ENCODE measurements at regions not wholly inside any gene's neighbourhood (a gene's known extent, or its start where the extent isn't known, plus 50 kb on each side); places are given as distances from the start of the nearest gene placed in this dataset.

DNA sequence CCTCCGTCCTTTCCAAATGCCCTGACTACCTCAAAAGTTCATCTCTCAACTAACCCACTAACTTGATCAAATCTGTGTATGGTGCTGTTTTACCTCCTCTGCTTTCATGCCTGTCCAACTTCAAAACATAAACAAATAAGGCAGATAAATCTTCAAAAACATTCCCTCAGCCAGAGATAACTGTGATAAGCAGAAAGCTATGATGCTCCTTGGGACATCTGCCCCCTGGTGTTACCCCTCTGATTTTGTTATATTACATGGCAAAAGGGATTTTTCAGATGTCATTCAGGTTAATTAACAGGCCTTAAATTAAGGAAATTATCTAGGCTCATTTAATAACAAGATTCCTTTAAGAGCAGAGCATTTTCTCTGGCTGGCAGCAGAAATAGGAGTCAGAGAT, 810.8 kb upstream of the CHAC2 start:
- DNase-seq (ENCODE audit: low read depth), result no peak
- no peak overlapping the region for H3K4me3 ChIP-seq (ENCODE audit: low read depth, low read length)
- TF ChIP-seq, protein P1, sequence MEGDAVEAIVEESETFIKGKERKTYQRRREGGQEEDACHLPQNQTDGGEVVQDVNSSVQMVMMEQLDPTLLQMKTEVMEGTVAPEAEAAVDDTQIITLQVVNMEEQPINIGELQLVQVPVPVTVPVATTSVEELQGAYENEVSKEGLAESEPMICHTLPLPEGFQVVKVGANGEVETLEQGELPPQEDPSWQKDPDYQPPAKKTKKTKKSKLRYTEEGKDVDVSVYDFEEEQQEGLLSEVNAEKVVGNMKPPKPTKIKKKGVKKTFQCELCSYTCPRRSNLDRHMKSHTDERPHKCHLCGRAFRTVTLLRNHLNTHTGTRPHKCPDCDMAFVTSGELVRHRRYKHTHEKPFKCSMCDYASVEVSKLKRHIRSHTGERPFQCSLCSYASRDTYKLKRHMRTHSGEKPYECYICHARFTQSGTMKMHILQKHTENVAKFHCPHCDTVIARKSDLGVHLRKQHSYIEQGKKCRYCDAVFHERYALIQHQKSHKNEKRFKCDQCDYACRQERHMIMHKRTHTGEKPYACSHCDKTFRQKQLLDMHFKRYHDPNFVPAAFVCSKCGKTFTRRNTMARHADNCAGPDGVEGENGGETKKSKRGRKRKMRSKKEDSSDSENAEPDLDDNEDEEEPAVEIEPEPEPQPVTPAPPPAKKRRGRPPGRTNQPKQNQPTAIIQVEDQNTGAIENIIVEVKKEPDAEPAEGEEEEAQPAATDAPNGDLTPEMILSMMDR (IDR thresholded peaks at IDR 0.05; ENCODE audit: control insufficient read depth, extremely low read depth, insufficient read depth), result 0 out of 2 replicates have a peak, but pooled peaks have one; percentile 17

DNA sequence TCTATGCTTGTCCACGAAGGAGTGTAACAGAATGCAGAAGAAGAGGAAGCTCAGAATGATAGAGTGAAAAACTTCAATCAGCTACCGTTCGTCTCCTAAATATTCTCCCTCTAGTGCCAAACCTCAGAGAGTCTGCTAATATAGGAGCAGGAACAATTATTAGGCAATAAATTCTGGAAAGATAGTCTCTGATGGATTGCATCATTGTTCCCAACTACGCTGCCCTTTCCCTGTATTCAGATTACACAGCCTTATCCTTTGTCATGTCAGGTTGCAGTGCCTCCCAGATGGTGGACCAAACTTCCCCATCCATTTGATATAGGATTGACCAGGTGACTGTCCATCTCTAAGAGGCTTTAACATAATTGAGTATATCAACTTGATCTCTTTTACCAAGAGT, 811.5 kb upstream of the CHAC2 start:
- no peak overlapping the region for H3K4me3 ChIP-seq (ENCODE audit: low read depth, low read length)
- TF ChIP-seq, protein P1 (IDR thresholded peaks at IDR 0.05; ENCODE audit: control insufficient read depth, extremely low read depth, insufficient read depth), result no peak
- DNase-seq (ENCODE audit: low read depth), result no peak

DNA sequence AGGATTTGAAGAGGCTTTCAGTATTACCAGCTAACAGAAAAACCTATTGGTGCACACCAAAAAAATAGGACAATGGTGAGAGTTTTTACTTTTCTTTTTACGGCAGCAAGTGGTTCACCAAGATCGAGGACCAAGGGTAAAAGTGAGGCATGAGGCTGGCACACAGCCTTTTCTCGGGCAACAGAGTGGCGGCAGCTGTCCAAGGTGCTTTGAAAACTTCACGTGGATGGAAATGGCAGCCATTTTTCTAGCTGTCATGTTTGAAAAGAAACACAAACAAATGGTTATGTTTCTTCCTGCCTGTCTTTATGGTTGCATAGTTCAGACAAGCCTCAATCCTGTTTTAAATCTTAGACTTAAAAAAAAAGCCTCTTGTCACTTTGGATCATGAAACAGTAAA, 812.5 kb upstream of the CHAC2 start:
- TF ChIP-seq, protein P1 (IDR thresholded peaks at IDR 0.05; ENCODE audit: control insufficient read depth, extremely low read depth, insufficient read depth), result no peak
- H3K4me3 ChIP-seq (ENCODE audit: low read depth, low read length), result no peak overlapping the region
- no peak for DNase-seq (ENCODE audit: low read depth)

DNA sequence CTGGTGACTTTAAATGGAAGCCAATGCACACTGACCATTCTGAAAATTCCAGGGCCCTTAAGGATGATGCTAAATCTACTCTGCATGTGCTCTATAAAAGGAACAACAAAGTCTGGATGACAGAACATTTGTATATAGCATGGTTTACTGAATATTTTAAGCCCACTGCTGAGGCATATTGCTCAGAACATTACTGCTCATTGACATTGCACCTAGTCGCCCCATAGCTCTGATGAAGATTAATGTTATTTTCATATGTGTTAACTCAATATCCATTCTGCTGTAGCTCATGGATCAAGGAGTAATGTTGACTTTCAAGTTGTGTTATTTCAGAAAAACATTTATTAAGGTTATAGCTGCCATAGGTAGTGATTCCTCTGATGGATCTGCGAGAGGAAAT, 827.5 kb upstream of the CHAC2 start:
- TF ChIP-seq, protein P1 (IDR thresholded peaks at IDR 0.05; ENCODE audit: control insufficient read depth, extremely low read depth, insufficient read depth), result no peak
- no peak overlapping the region for H3K4me3 ChIP-seq (ENCODE audit: low read depth, low read length)

DNA sequence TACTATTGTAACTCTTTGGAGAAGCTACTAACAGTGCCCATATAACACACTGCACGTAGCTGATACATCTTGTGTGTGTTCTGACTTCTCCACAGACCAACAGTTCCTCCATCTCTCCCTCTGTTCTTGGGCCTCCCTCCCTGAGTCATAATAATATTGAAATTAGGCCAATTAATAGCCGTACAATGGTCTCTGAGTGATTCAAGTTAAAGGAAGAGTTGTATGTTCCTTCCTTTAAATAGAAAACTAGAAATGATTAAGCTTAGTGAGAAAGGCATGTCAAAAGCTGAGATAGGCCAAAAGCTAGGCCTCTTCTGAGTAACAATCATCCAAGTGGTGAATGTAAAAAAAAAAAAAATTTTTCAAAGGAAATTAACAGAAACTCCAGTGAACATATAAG, 828.4 kb upstream of the CHAC2 start:
- DNase-seq (ENCODE audit: low read depth), result no peak
- TF ChIP-seq, protein P1 (IDR thresholded peaks at IDR 0.05; ENCODE audit: control insufficient read depth, extremely low read depth, insufficient read depth), result no peak
- no peak overlapping the region for H3K4me3 ChIP-seq (ENCODE audit: low read depth, low read length)

More for the DNA sequence above, 827.5 kb upstream of the CHAC2 start:
- DNase-seq (ENCODE audit: low read depth), result no peak

DNA sequence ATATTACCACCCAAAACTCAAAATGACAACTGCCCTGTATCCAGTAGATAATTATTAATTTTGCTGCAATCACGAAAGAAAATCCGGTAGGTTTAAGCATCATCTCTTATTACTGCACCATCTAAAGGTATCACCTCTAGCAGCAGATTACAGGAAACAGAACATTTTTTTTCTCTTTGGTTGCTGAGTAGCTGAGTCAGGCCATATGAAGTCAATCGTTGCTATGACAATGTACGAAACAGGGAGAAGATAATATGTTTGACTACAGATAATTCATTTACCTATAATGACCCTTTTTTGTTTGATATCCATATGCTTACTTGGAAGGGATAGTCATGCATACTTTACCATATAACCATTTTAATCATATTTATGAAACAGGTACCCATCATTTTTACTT, 831.6 kb upstream of the CHAC2 start:
- TF ChIP-seq, protein P1 (IDR thresholded peaks at IDR 0.05; ENCODE audit: control insufficient read depth, extremely low read depth, insufficient read depth), result no peak
- no peak overlapping the region for H3K4me3 ChIP-seq (ENCODE audit: low read depth, low read length)
- DNase-seq (ENCODE audit: low read depth), result no peak

DNA sequence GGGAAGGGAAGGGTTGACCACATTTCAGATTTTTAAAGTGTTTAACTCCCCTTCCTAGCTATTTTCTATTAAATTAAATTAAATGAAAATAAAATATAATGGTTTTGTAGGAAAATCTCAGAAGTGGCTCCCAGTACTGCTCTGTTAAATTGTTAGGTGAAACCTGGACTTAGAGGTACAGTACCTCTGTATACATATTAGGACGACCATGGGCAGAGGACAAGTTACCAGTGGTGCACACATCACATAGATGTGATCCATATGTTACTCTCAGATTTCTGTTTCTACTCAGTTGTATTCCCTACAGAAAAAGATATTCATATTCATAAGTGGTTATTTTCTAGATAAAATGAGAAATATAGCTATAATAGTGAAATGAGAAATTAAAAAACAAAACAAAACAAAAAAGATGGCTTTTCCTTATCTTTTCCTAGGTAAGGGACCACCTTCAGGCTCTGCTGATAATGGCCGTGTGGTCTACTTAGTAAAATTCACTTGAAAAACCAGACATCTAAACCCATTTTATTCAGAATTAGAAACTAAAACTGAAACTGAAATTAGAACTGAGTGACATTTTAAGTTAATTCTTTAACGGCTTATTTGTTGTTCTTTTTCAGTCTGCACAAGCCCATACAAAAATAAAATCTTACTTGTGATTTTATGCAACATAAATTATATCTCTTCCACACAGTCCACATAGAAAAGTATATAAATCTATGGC, 832.5 kb upstream of the CHAC2 start:
- DNase-seq (ENCODE audit: low read depth), result no peak
- no peak overlapping the region for H3K4me3 ChIP-seq (ENCODE audit: low read depth, low read length)
- TF ChIP-seq, protein P1 (IDR thresholded peaks at IDR 0.05; ENCODE audit: control insufficient read depth, extremely low read depth, insufficient read depth), result no peak

Measured in LNCaP clone FGC (cell line).